HG02852 (cell line): ENCODE measurements at regions not wholly inside any gene's neighbourhood (a gene's known extent, or its start where the extent isn't known, plus 50 kb on each side); places are given as distances from the start of the nearest gene placed in this dataset.

ENCODE experiments used
- ATAC-seq: cut with Tn5 transposase; IDR thresholded peaks from one replicate; pipeline ENCODE4 v1.9.1; 2021; ENCODE audit warnings: mild to moderate bottlenecking, moderate library complexity; ENCODE audit not compliant: unreplicated experiment

GRCh38 chr4:79034544-79034943 is 95.3 kb upstream of the PAQR3 start:
- no peak for ATAC-seq

- ATAC-seq = no peak
These were observed 91.7 kb upstream of the PAQR3 start for GRCh38 chr4:79030973-79031372.

- no peak for ATAC-seq
These were observed 88.4 kb upstream of the PAQR3 start for GRCh38 chr4:79027656-79028055.

- no peak for ATAC-seq
These were observed 85.9 kb upstream of the PAQR3 start for GRCh38 chr4:79025170-79025569.

- ATAC-seq = no peak
These were observed 84.8 kb upstream of the PAQR3 start for GRCh38 chr4:79023799-79024770.

GRCh38 chr4:79022529-79022928 is 83.3 kb upstream of the PAQR3 start:
- ATAC-seq = no peak

GRCh38 chr4:79017481-79017880 is 78.2 kb upstream of the PAQR3 start:
- ATAC-seq = no peak

- ATAC-seq = no peak
These were observed 77.6 kb upstream of the PAQR3 start for GRCh38 chr4:79016878-79017277.

GRCh38 chr4:79015411-79015810 is 76.2 kb upstream of the PAQR3 start:
- ATAC-seq = no peak

- ATAC-seq = no peak
These were observed 75.0 kb upstream of the PAQR3 start for GRCh38 chr4:79014230-79014629.

GRCh38 chr4:79013756-79014155 is 74.5 kb upstream of the PAQR3 start:
- no peak for ATAC-seq

GRCh38 chr4:78990938-78991810 is 51.9 kb upstream of the PAQR3 start:
- ATAC-seq = no peak

GRCh38 chr4:78989697-78990270 is 50.5 kb upstream of the PAQR3 start:
- ATAC-seq = no peak
